NCI-H1092 treated with DMSO at 0.1 percent for 48 hours (cell line): ENCODE measurements at regions not wholly inside any gene's neighbourhood (a gene's known extent, or its start where the extent isn't known, plus 50 kb on each side); places are given as distances from the start of the nearest gene placed in this dataset.

Experiments used
- DNase-seq: peaks from one replicate; lab custom pipeline; 2025; lab: John Stamatoyannopoulos, UW

- no peak for DNase-seq
These were observed 366.6 kb downstream of the SOX2 start for GRCh38 chr3:182078316-182078715.

DNA sequence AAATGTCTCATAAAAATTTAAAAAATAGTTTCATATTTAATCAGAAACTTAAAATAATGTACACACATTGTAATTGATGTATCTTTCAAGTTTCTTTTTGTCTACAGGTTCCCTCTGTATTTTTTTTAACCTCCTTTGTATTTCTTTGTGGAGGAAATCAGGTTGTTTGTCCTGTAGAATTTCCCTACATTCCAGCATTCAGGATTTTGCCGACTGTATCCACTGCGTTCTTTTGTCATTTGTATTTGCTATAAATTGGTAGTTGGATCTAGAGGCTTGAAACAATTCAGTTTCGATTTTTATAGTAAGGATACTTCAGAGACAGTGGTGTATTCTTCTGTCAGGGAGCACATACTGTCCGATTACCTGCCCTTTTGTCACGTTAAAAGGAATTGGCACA, 367.2 kb downstream of the SOX2 start:
- DNase-seq, result no peak

GRCh38 chr3:182081096-182081495, 369.4 kb downstream of the SOX2 start:
- DNase-seq, result no peak

DNA sequence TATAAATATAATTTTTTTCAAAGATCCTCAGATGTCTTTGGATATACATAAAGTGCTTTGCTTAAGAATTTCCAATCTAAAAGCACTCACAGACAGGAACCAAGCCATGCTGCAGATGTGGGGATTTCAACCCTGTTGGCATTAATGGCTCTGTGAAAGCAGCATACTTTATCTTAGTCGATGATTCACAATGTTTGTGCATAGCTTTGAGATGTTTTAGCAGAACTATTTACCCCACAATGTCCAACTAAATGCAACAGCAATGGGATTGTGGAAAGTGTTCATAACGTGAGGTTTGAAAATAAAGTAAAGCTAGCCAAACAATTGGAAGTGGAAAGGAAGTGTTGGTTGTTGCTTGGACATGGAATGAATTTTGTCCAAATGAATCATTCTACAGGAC, 371.4 kb downstream of the SOX2 start:
- no peak for DNase-seq

DNA sequence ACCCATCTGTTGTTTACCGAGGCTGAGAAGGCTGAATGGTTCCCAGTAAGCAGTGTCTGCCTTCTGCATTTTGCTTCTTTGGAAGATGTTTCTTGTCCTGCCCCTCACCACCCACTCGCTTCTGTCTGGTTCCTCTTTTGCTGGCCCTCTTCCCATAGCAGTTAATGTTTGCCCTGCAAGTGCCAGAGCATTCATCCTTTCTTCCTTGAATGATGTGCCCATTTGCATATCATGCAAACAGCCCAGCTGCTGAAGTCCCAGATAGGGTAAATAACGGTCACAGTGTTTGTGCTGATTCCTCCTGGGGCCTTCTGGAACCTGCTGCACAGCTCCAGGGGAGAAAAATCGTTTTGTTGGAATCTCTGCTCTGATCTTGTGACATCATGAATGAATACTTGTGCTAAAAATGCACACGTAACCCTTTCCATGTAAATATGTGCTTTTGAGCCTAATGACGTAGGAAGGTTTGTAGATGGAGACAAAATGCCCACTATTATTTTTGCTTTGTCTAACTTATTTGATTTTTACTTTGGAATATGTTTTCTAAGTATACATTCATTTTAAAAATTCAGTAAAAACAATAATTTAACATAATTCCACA, 381.0 kb downstream of the SOX2 start:
- DNase-seq, result peak; percentile 15

- DNase-seq, result no peak
These were observed 382.6 kb downstream of the SOX2 start for GRCh38 chr3:182094321-182094720.

DNA sequence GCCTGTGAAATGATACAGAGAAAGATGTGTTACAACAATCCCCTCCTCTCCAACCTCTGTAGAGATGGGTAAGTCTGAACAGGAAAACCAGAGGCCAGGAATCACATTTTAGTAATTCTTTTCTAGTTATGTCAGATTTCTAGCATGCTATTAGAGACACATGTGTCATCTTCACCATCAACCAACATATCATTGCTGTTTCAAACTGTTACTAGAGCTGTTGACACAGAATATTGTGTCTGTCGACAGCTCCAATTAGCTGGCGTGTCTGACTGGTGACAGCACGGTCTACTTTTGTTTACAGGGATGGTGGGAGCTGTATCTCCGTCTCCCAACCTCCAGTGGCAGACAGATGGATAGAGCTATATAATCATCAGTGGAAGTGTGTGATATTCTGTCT, 393.2 kb downstream of the SOX2 start:
- no peak for DNase-seq

DNA sequence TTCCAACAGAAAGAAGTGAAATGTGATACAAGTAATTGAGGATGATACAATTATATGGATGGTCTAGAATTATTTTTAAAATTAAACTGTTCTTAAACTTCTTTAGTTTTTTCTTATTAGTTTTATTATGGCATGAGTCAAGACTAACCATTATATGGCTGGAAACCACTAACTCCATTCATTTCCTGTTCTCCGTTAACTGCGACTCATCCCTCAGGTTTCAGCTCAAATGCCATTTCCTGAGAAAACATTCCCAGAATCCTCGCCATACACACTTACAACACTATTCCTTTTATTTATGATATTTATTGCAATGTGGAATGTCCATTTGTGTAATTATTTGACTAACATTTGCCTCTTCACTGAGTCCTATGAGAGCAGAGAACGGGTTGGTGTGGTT, 394.1 kb downstream of the SOX2 start:
- no peak for DNase-seq

DNA sequence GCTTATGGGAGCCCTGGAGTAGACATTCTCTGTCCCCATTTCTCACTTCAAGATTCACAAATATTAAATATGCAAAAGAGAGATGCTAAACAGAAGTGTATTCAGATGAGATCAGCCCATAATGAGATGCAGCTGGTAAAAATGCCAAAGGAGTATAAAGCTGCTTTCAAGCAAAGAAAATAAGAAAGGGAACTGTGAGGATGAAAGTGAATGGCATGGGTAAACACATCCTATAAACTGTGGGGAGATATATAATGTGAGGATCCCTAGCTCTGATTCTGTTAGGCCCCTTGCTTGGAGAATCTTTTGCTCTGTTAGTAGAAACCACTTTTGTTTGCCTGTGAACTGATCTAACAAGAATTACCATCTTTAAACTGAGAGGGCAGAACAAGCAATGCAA, 396.6 kb downstream of the SOX2 start:
- DNase-seq, result no peak

DNA sequence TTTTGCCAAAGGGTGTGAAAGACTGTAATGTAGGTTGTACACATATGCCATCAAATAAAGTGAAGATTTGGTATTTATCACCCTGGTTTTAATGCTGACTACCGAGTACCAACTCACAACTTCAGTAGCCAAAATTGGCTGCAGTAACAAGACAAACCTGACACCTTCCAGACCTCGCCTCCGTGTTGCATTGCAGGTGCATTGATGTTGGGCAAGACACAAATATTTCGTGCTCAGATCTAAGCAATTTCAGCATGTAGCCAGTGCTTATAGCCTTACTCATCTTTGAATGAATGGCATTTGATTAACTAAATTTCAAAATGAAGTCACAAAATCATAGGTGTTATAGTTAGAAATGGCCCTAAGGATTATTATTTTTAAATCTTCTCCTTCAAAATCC, 400.2 kb downstream of the SOX2 start:
- no peak for DNase-seq

DNA sequence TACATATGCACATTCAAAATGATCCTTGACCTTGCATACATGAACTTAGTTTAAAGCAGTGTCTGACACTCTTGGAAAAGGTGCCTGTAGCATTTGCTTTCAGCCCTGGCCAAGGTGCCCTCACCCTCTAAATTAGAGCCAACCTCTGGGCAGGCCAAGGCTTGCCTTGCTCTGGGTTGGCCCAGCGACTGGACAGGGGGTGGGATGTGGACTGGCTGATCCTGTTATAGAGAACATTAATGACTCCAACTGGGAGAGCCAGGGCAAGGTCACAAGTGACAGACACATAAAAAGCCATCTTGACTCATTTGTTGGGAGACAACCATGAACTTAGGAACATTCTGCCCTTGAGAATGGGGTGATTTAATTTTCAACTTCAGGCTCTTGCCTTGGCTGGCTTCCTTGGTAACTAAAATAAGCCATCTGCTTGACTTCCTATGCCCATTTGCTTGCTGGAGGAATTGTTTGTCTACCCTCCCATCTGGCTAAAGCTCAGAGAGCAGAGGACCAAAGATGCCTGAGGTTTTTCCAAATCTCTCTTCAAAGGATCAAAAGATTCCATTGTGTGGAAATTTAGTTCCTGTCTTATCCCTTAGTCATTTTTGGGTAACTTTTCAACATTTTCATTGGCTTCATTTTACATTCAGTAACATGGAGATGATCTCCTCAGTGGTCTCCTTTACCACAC, 403.7 kb downstream of the SOX2 start:
- DNase-seq, result no peak

GRCh38 chr3:182116386-182116785, 404.7 kb downstream of the SOX2 start:
- no peak for DNase-seq

DNA sequence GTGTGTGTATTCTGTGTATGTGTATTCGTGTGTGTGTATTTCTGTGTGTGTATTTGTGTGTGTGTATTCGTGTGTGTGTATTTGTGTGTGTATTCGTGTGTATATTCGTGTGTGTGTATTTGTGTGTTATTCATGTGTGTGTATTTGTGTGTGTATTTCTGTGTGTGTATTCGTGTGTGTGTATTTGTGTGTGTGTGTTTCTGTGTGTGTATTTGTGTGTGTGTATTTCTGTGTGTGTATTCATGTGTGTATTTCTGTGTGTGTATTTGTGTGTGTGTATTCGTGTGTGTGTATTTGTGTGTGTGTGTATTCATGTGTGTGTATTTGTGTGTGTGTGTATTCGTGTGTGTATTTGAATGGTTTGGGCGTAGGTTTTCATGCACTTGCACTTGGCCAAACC, 405.4 kb downstream of the SOX2 start:
- DNase-seq, result no peak

DNA sequence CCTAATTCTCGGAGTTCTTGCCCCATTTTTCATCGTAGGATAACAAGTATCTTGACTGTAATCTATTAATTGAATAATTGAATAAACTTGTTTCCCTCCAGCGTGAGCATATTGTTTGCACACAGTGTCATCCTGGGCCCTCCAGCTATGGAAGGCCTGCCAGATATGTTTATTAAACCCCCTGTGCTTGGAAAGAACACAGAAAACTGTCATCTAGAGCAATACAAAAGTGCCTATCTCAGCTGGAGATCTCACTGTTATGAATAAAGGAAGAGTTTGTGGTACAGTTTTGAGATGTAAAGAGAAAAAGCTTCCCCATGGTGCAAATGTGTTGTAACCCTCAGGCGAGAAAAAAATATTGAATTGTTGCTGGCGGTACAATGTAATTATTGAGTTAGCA, 405.9 kb downstream of the SOX2 start:
- no peak for DNase-seq

- DNase-seq, result no peak
These were observed 406.3 kb downstream of the SOX2 start for GRCh38 chr3:182118066-182118465.

GRCh38 chr3:182121401-182121800, 409.7 kb downstream of the SOX2 start:
- peak; percentile 60 for DNase-seq

- DNase-seq, result no peak
These were observed 411.1 kb downstream of the SOX2 start for GRCh38 chr3:182122779-182123178.

GRCh38 chr3:182124187-182124586, 412.5 kb downstream of the SOX2 start:
- DNase-seq, result no peak

GRCh38 chr3:182124716-182125115, 413.0 kb downstream of the SOX2 start:
- DNase-seq, result no peak

- DNase-seq, result no peak
These were observed 418.0 kb downstream of the SOX2 start for GRCh38 chr3:182129740-182130139.

- DNase-seq, result no peak
These were observed 422.0 kb downstream of the SOX2 start for GRCh38 chr3:182133752-182134151.

DNA sequence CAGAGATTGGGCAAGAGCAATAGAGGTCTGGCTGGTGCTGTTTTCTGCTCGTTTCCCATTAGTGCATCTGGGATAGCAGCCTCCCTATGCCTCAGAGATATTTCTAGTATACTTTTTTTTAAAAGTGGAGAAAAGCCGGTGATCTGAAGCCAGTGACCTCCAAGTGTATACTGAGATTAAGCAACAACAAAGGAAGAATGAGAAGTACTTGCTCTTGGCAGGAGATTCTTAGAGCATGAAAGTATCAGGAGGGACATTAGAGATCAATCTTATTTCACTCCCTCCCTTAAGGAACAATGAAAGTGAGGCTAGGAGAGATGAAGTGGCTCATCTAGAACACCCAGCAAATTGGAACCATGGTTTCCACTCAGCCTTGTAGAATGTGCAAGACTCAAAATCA, 423.3 kb downstream of the SOX2 start:
- no peak for DNase-seq

DNA sequence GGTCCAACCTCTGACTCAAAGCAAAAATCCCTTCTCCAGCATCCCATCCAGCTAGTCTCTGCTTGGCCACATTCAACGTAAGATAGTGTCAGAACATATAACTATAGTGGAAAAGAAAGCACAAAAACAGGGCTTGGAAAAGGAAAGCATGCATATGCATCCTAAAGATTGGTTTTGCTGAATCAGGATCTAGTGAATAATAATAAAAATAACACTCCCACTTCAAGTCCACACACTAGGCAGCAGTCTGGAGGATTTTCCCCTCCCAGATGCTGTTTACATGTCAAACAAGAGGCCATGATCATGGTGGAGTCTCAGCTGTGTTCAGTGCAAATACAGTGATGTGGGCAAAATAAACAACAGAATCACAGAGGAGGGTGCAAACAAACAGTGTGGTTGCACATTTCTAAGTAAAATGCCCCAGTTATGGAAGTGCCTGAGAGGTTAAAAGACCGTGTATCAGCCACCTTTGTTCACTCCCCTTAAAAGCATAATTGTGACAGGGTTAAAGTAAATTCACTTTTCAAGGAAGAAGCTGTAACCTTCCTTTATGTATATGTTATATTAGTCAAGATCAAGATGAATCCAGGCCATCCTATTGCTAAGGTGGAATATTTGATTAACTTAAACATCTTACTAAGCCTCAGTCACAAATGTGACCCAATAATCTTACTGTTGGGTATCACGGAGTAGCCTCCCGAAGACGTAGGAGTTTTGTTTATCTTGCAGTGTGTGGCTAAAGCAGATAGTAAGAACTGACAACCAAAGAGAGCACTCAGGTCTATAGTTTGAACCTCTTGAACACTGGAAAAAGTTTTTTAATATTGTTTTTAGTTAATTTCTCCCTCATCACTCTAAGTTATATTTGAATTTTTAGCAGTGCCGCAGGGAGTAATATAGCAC, 424.5 kb downstream of the SOX2 start:
- peak; percentile 42 for DNase-seq
